NCI-H2227 treated with DMSO at 0.1 percent for 48 hours (cell line): ENCODE measurements at regions not wholly inside any gene's neighbourhood (a gene's known extent, or its start where the extent isn't known, plus 50 kb on each side); places are given as distances from the start of the nearest gene placed in this dataset.
"Not testable (repeated sequence)": the region's sequence is repeated elsewhere in the genome, so short reads cannot be mapped to it uniquely, and the experiment has no call there.

Source experiments
- DNase-seq: peaks from one replicate; lab custom pipeline; 2025; lab: John Stamatoyannopoulos, UW

DNA sequence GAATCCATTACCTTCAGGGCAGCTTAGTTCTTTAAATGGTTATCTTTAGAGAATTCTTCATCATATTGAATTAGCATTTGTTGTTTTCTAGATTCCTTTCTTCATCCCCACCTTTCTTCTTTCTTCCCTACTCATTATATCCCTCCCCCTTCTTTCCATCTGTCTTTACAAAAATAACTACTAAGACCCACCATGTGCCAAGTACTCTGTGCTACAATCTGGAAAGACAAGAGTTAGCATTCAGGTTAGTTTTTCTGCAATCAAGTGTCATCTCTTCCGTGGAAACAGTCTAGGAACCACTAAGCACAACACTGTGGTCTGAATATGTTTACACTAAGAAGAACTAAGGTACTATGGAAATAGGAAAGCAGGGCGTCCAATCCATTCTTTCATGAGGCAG is 897.4 kb upstream of the TENM4 start:
- DNase-seq = no peak

DNA sequence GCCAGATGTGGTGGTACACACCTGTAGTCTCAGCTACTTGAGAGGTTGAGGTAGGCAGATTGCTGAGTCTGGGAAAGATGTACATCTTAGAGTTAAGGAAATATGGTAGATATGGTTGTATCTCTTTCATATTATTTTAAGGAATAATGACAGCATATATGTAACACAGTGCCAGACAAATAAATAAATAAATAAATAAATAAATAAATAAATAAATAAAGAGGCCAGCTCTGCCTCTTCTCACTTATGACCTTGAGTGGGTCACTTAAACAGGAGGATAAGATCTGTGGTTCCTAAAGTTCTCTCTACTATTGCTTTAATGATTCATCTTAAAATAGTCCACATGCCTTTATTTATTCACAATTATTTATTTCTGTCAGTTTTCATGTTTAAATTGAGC is 890.9 kb upstream of the TENM4 start:
- DNase-seq = no peak

DNA sequence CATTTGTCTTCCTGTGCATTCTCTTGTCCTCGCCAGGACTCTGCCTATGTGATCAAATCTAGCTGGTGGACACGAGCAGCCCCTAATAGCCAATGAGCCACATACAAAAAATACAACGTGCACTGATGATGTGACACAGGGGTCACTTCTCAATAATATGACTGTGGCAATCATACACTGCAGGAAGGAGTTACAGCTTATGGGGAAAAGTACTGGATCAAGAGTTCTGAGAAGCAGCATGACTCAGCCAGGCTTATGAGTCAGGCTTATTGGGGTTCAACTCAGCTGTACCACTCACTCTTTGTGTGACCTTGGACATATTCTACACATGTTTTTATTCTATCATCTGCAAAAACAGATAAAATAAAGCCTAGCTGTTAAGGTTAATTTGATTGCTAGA is 889.4 kb upstream of the TENM4 start:
- DNase-seq = no peak

DNA sequence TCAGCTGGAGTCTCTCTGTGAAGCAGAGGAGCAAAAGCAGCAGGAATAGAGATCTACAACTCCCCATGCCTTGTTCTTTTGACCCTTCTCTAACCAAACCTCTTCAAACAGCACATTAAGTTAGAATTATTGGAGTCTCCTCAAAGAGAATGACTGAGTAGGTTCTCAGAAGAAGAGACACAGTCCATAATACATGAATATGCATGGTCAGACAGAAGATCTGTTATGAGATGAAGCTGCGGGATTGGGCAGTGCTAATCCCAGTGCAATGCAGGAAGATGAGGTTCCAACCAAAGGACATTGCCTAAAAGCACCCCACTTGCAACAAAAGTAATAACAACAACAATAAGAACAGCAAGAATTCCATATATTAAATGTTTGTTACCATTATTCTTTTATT is 887.9 kb upstream of the TENM4 start:
- no peak for DNase-seq

DNA sequence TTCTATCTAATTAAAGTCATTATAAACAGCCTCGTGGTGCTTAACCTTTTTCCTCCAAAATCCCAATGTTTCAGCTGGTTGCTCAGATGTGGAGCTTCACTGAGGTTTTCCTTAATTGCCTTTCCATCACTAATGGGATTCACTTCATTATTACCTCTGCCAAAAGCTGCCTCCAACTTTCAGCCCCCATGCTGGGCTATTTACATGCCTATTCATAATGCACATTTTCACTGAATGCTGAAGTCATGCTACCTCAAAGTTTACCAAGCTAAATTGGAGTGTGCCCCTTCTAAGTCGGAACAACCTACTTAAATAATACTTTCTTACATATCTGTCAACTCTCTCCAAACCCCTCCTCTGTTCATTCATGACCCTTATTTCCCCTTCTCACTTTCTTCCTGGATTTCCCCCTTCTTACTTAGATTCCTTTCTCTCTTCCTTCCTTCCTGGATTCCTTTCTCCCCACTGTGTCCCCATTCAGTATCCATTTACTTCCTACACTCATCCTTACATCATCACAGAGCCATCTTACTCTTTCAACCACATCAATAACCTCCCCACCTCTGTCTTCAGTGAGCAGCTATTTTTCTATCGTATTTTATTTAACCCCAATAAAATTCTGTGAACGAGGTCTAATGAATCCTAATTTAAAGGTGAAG is 887.3 kb upstream of the TENM4 start:
- no peak for DNase-seq

DNA sequence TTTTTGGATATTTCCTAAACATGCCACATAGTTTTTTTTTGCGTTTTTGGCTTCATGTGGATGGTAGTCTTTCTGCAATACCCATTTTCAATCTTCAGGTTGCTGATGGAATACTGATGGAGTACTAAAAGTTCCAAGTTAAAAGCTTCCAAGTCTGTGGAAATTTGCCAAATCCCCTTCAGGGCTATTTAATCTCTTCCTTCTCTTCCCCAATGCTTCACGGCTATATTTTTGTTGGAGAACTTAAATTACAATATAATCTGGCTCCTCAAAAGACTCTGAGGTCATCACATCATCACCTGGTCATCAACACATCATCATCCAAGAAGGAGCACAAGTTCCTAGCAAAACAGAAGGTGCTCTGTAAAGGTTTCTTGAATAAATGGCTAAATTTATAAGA is 881.0 kb upstream of the TENM4 start:
- DNase-seq = no peak

DNA sequence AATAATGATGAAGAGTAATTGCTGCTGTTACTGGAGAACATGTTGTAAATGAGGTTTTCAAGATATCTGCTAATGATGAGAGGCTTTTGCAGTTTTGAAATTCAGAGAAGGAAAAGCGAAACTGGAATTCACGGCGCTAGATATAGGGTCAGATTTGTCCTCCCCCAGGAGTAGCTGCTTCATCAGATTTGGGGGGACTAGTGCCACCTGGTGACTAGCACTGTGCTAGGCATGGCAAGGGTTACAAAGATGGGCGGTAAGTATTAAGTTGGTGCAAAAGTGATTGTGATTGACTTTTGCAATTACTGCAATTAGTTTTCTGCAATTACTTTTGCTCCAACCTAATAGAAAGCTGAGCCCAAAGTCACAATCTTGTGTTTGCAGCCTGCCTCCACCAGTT is 879.9 kb upstream of the TENM4 start:
- DNase-seq = no peak

DNA sequence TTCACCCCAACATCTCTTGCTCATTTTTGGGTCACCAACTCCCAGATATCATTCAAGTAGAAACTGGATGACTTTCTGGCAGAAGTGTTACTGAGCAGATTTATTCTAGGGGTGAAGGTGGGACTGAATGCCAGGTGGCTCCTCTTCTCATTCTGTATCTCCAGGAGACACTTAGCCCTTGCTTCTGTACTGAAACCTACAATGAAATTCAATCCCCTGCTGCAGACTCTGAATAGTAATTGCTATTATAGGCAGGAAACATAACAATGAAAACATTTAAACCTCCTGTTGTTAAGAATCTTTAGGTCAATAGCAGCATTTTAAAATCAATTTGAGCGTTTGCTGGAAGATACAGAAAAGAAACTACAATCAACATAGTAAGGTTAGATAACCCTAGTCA is 879.4 kb upstream of the TENM4 start:
- DNase-seq = no peak

DNA sequence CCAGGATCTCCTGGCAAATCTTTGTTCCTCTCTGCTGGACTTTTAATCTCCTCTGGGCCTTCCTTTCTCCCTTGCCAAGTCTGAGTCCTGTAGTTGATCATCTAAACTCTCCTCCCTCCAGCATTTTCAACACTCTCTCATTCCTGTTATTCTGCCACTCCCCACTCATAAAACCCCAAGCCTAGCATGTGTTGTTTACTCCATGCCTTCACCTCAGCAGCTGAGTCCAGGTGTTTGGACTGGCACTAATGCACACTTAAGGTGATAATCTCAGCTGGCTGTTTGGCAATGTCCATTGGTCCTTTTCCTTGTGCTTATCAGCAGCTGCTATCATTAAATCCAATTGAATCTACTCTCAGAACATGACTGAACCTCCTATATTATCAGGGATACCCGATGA is 876.8 kb upstream of the TENM4 start:
- no peak for DNase-seq

DNA sequence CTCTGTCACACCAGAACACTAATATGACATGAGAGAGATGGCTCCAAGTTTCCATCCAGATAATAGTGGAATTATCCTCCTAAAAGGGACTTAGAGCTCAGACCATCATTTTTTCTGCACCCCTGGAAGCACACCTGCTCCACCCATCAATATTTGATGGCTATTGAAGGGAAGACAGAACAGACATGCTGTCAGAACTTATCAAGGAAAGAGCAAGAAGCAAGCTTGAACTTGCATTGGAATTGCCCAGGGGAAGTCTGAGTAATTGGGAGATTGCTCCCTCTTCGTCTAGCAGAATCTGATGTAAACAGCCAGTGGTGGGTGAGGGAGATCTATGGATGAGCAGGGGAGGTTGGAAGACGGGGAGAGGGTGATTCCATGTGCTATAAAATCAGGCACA is 874.4 kb upstream of the TENM4 start:
- DNase-seq = no peak

DNA sequence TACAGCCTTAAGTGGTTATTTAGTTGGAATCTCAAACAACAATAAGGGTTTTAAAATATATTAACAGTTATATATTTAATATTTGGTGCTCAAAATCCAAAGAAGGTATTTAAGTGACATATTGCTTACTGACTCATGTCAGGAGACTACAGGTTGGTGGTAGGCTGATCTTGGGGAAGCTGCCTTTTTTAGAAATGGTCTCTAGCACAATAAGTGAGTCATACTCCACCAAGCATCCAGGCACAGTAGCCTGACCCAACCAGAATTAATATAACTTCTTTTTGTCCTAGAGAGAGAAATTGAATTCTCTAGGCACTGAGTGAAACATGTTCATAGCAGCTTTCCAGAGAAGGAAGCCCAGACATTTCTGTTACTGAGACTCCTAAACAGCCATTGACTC is 868.5 kb upstream of the TENM4 start:
- no peak for DNase-seq

DNA sequence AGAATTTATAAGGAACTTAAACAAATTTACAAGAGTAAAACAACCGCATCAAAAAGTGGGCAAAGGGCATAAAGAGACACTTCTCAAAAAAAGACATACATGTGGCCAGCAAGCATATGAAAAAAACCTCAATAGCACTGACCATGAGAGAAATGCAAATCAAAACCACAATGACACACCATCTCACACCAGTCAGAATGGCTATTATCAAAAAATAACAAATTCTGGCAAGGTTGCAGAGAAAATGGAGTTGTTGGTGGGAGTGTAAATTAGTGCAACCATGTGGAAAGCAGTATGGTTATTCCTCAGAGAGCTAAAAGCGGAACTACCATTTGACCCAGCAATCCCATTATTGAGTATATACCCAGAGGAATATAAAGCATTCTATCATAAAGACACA is 866.8 kb upstream of the TENM4 start:
- no peak for DNase-seq

DNA sequence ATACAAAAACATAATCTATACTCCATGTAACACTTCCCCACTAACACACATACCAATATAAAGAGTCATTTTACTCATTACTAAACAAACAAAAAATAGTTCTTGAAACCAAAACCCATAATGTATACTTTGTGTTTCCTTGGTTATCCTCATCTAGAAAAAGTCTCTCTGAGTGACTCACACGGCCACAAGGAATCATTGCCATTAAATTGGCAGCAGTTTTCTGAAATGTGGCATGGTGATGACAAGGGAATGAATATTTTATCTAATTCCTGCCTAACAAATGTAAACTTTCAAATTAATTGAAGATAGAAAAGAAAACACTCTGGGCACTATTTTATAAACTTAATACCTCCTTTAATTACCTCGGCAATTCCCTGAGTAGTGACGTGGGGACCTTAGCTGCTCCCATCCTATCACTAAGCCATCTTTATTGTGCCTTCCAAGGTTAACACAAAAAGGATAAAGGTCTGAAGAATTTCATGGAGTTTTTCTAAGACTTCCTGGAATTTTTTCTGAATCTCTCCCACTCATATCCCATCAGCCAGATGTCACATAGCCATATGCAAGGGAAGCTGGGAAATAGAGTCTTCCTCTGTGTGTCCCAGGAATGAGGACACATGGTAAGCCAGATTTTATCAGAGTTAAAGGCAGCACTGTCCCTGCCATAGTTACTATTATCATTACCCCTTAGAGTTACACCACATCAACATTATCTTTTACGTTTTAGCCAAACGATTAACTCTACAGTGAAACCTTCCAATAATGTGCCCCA is 857.2 kb upstream of the TENM4 start:
- DNase-seq = no peak

DNA sequence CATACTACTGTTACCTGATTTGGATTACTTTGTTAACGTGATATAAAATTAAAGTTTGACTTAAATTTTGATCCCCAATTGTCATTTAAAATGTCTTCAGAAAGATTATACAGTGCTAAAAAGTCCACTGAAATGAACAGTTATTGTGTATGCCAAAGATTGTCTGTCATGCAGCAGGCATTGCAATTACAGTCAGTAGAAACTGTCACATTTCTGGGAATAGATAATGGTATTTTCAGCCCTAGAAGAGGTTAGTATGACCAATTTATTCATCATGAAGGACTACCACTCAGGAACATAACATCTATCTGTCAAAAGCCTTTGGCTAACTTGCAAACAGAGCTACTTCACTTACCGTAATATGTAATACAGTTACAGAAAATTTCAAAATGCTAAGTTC is 852.5 kb upstream of the TENM4 start:
- DNase-seq = no peak

DNA sequence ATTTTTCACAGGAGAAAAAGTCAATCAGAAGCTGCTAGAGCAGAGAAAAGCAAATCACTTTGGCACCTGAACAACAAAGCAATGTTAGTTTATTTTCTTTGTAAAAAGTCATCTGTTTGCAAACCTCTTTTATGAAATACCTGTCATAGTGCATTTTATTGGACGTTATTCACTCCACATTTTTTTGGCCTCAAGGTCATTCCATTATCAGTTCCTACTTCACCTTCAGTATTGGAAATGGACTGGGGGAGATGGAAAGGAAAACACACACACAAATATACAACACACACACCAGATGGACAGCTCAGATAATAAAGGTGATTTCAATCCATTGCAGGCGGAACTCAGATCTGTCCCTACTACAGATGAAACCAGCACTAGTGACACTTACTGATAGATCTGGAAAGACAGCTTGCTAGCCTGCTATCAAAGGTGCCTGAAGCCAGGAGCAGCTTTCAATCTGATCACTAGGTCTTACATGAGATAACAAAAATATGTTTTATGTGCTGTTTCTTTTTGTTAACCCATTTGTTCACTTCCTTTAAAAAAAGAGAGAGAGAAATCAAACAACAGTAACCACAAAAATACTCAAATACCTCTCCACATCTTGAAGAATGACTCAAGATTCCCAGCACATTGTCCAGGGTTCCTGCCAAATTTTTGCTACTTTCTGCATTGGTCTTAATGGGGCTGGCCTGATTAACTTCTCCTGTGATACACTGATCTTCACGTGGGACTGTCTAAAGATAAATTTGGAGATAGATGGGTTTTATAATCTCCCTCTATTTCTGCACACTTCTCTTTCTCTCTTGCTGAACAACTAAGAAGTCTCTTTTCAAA is 844.3 kb upstream of the TENM4 start:
- DNase-seq = no peak

DNA sequence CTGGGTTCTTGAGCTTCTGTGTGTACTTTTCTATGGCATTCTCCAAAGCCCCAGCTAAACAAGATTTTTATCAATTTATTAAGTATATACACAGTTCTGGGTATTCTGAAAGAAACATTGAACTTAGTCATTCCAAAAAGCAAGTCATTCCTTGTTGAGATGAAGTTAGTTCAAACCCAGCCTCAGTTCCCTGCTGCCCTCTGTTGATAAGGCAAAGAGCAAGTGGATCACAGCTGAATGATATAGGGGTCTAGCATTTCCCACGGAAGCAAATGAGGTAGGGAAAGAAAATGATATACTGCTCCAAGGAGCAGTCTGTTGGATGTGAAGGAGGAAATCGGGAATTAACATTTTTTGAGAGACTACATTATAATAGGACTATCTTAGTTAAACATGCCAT is 841.8 kb upstream of the TENM4 start:
- no peak for DNase-seq

DNA sequence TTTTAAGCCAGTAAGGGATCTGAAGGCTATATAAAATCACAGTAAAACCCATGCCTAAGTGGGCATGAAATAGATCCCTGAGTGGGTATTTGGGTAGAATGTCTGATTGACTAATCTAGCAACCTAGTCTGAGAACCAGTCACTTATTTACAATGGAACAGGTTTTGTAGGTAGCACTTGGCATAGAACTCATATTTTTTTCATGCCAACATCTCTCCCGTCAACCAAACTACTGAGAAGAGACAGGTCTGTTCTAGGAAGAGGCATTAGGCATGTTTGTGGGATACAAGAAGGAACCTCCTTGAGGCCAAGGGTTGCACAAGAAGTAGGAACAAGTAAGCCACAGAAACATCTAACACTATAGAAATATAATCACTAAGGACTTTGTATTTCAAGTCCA is 840.4 kb upstream of the TENM4 start:
- no peak for DNase-seq

DNA sequence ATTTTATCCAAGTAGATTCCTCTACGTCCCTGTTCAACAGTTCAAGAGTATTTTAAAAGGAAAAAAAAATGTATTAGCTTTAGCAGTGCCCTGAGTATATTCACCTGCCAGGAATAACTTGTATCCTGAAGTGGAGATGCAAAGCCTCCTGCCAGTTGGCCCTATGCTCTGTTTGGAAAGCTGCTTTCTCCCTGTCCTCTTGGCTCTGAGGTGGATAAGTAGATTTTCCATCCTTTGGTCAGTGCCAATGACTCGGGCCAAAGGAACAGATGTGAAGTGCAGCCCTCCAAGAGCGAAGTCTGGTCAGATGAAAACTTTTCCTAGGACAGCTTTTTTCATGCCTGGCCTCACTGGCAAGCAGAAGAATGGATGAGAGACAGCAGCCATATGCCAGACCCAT is 839.9 kb upstream of the TENM4 start:
- no peak for DNase-seq

DNA sequence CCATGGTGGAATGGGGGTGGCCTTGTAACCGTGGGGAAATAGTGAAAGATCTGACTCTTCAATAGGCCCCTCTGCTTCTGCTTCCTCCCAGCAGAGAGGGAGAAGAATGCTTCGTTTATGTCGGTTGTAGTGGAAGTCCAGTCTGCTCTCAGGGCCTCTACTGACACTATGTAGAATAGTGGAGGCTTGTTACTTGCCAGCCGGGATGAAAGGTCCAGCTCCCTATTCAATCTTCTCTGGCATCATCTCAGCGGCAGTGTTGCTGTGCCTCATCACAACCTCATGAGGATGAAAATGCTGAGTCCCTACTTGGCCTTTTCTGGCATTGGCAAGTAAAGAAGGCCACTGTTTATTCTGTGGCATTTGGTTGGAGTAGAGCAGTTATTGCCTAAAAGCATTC is 820.9 kb upstream of the TENM4 start:
- DNase-seq = no peak

DNA sequence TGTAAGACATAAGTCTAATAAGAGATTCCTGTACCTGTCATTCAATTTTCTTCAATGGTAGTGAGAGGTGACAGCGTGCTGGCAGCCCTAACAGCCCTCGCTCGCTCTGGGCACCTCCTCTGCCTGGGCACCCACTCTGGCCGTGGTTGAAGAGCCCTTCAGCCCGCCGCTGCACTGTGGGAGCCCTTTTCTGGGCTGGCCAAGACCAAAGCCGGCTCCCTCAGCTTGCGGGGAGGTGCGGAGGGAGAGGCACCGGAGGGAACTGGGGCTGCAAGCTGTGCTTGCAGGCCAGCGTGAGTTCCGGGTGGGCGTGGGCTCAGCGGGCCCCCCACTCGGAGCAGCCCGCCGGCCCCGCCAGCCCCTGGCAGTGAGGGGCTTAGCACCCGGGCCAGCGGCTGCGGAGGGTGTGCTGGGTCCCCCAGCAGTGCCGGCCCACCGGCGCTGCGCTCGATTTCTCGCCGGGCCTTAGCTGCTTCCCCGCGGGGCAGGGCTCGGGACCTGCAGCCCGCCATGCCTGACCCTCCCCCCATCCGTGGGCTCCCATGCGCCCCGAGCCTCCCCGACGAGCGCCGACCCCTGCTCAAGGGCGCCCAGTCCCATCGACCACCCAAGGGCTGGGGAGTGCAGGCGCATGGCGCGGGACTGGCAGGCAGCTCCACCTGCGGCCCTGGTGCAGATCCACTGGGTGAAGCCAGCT is 816.6 kb upstream of the TENM4 start:
- not testable (repeated sequence) for DNase-seq

DNA sequence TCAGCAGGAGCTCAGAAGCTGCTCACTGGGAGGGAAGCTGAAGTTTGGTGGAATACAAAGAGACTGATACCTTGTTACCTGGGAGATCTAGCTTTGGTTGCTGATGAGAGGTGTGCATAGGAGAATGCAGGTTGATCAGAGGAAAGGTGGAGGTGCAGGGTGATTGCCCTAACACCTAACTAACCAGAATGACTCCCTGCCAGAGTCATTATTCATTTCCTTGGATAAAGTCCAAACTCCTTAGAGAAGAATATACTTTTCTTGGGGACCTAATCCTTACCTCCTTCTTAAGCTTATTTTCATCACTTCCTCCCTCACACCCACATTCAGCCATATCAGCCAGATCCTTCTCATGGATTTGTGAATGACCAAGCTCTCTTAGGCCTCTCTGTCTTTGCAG is 814.2 kb upstream of the TENM4 start:
- no peak for DNase-seq

DNA sequence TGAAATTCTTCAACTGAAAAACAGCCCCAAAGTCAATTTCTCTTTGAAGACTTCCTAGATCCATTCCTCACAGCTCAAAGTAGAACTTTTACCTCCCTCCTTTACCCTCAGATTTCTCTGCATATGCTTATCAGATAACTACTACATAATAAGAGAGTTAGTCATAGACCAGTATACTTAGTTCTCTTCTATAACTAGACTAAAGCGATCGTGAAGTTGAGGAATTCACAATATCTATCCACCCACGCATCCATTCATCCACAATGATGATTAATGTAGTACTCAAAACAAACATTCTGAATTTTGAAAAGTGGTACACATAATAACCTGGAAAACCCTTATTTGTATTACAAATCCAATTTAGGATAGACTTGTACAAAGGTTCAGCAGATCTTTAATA is 800.9 kb upstream of the TENM4 start:
- DNase-seq = no peak

DNA sequence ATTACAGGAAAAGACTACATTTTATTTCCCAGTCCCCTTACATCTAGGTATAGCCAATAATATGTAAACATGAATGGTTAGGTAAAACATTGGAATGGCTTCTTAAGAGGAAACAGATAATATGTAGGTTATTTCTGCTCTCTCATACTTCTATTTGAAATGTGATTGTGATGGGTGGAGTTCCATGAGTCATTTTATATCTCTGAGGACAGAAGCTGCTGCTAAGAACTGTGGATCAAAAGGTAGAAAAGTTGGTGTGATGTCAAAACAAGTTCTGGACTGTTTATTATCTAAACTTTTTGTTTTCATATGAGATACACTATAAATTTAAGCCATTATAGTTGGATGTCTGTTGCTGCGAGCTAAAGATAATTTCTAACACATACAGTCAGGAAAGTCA is 799.4 kb upstream of the TENM4 start:
- no peak for DNase-seq
